ENCODE measurements at regions not wholly inside any gene's neighbourhood (a gene's known extent, or its start where the extent isn't known, plus 50 kb on each side); places are given as distances from the start of the nearest gene placed in this dataset.

- no peak for DNase-seq
- Histone ChIP-seq H3K79me2 (ENCODE audit: control insufficient read depth, insufficient read depth, low read length, poor library complexity) (no peaks in the 10 kb centered on the region), H3K9ac (ENCODE audit: low read length) (no peak overlapping the region), H3K4me3 (ENCODE audit: low read depth, low read length) (no peak overlapping the region), H3K4me1 (ENCODE audit: control insufficient read depth in 1 of 2, insufficient read depth in 2 of 2, low read length in 2 of 2) (peaks cover 0 to 3% of the 10 kb centered on the region in 2 experiments), H3K4ac (ENCODE audit: low read depth, low read length) (no peak overlapping the region), H4K8ac (ENCODE audit: low read depth, low read length) (no peak overlapping the region), H3K4me2 (ENCODE audit: low read length) (no peak overlapping the region), H2AFZ (ENCODE audit: insufficient read depth, low read length, poor library complexity) (no peak overlapping the region), H2BK12ac (ENCODE audit: low read length) (no peak overlapping the region), H3K9me3 (ENCODE audit: insufficient read depth, low read depth, low read length) (peaks cover 17% of the 10 kb centered on the region), H3K27me3 (ENCODE audit: insufficient read depth, low read length) (no peaks in the 10 kb centered on the region), H3K23ac (ENCODE audit: low read length) (no peak overlapping the region), H4K12ac (ENCODE audit: low read depth, low read length) (no peak overlapping the region), H3K79me1 (ENCODE audit: low read length) (no peaks in the 10 kb centered on the region), H4K91ac (ENCODE audit: low read depth, low read length) (no peak overlapping the region), H2BK120ac (ENCODE audit: insufficient read depth, low read length, poor library complexity) (no peak overlapping the region), H3K36me3 (ENCODE audit: control insufficient read depth in 1 of 2, insufficient read depth in 2 of 2, low read length in 2 of 2) (no peaks in the 10 kb centered on the region), H3K27ac (ENCODE audit: low read depth, low read length) (no peak overlapping the region), H2AK5ac (ENCODE audit: low read length) (no peak overlapping the region), H2BK5ac (ENCODE audit: low read depth, low read length, poor library complexity) (no peak overlapping the region), H3K18ac (ENCODE audit: low read length) (no peak overlapping the region), H3K14ac (ENCODE audit: low read length) (no peak overlapping the region)
- WGBS (ENCODE audit: extremely low coverage, insufficient coverage, insufficient read length): no CpG with 5 or more reads among the region's 6 CpGs
Measured at GRCh38 chr2:241935774-241936173, 66.2 kb downstream of the RTP5 start.

DNA sequence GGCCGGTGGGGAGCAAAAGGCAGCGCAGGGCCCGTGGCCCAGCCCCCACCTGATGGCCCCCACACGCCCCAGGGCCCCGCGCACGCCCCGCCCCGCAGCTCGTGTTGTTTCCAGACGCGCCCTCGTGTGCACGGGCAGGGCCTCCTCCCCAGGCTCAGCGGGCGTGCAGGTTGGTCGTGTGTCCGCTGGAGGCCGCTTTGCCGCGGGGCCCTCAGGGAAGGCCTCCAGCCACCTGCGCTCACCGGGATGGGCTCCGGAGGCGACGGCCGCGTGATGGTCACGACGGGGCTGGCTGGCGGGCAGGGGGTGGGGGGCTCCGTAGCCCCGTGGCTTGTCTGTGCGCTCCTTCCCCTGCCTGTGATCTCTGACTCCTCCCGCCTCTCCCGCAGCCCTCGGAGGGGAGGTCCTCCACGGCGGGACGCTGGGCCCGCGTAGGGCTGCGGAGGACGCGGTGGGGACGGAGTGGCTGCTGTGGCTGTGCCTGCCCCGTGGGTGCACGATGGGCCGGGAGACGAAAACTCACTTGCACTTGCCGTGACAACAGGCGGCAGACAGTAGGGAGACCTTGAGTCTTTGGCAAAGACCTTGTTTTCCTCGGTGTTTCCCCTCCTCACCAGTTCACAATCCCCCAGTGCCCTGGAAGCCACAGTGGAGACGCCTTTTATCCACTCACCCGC, 67.1 kb downstream of the RTP5 start:
- H3K27ac ChIP-seq (ENCODE audit: low read depth, low read length): no peak overlapping the region
- H3K18ac ChIP-seq (ENCODE audit: low read length): no peak overlapping the region
- no peaks in the 10 kb centered on the region for H3K79me2 ChIP-seq (ENCODE audit: control insufficient read depth, insufficient read depth, low read length, poor library complexity)
- H3K4me2 ChIP-seq (ENCODE audit: low read length): no peak overlapping the region
- DNase-seq: peak in 1 of 2 donors; percentile 27
- no peak overlapping the region for H2BK12ac ChIP-seq (ENCODE audit: low read length)
- H2BK5ac ChIP-seq (ENCODE audit: low read depth, low read length, poor library complexity): no peak overlapping the region
- no peak overlapping the region for H2BK120ac ChIP-seq (ENCODE audit: insufficient read depth, low read length, poor library complexity)
- peak overlapping the region; percentile 23 for H3K4me3 ChIP-seq (ENCODE audit: low read depth, low read length)
- H3K4ac ChIP-seq (ENCODE audit: low read depth, low read length): no peak overlapping the region
- H3K9me3 ChIP-seq (ENCODE audit: insufficient read depth, low read depth, low read length): peaks cover 17% of the 10 kb centered on the region
- no peak overlapping the region for H3K14ac ChIP-seq (ENCODE audit: low read length)
- H4K12ac ChIP-seq (ENCODE audit: low read depth, low read length): no peak overlapping the region
- no peak overlapping the region for H4K91ac ChIP-seq (ENCODE audit: low read depth, low read length)
- H3K4me1 ChIP-seq (ENCODE audit: control insufficient read depth in 1 of 2, insufficient read depth in 2 of 2, low read length in 2 of 2): peaks cover 0 to 3% of the 10 kb centered on the region in 2 experiments
- no CpG with 5 or more reads among the region's 55 CpGs for WGBS (ENCODE audit: extremely low coverage, insufficient coverage, insufficient read length)
- H4K8ac ChIP-seq (ENCODE audit: low read depth, low read length): no peak overlapping the region
- H3K23ac ChIP-seq (ENCODE audit: low read length): no peak overlapping the region
- no peak overlapping the region for H3K9ac ChIP-seq (ENCODE audit: low read length)
- no peak overlapping the region for H2AK5ac ChIP-seq (ENCODE audit: low read length)
- no peaks in the 10 kb centered on the region for H3K27me3 ChIP-seq (ENCODE audit: insufficient read depth, low read length)
- no peaks in the 10 kb centered on the region for H3K36me3 ChIP-seq (ENCODE audit: control insufficient read depth in 1 of 2, insufficient read depth in 2 of 2, low read length in 2 of 2)
- H2AFZ ChIP-seq (ENCODE audit: insufficient read depth, low read length, poor library complexity): no peak overlapping the region
- H3K79me1 ChIP-seq (ENCODE audit: low read length): no peaks in the 10 kb centered on the region

- H3K18ac ChIP-seq (ENCODE audit: low read length): no peak overlapping the region
- no peak overlapping the region for H2BK5ac ChIP-seq (ENCODE audit: low read depth, low read length, poor library complexity)
- H4K12ac ChIP-seq (ENCODE audit: low read depth, low read length): no peak overlapping the region
Measured at GRCh38 chr2:241937297-241937696, 67.8 kb downstream of the RTP5 start.

DNA sequence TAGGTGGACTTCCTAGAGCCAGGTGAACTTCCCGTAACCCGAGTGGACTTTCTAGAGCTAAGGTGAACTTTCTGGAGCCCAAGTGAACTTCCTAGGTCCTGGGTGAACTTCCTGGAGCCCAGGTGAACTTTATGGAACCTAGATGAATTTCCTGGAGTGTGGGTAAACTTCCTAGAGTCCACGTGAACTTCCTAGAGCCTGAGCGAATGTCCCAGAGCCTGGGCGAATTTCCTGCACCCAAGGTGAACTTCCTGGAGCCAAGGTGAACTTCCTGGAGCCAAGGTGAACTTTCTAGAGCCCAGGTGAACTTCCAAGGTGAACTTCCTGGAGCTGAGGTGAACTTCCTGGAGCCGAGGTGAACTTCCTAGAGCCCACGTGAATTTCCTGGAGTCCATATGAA, 70.0 kb downstream of the RTP5 start:
- H3K27me3 ChIP-seq (ENCODE audit: insufficient read depth, low read length): no peaks in the 10 kb centered on the region
- H3K9ac ChIP-seq (ENCODE audit: low read length): no peak overlapping the region
- no peak overlapping the region for H2BK12ac ChIP-seq (ENCODE audit: low read length)
- no peak overlapping the region for H3K18ac ChIP-seq (ENCODE audit: low read length)
- no peak for DNase-seq
- no peak overlapping the region for H3K4me2 ChIP-seq (ENCODE audit: low read length)
- H4K8ac ChIP-seq (ENCODE audit: low read depth, low read length): no peak overlapping the region
- no peak overlapping the region for H3K4ac ChIP-seq (ENCODE audit: low read depth, low read length)
- no peak overlapping the region for H3K4me3 ChIP-seq (ENCODE audit: low read depth, low read length)
- no peak overlapping the region for H4K12ac ChIP-seq (ENCODE audit: low read depth, low read length)
- no peaks in the 10 kb centered on the region for H3K36me3 ChIP-seq (ENCODE audit: control insufficient read depth in 1 of 2, insufficient read depth in 2 of 2, low read length in 2 of 2)
- H2BK120ac ChIP-seq (ENCODE audit: insufficient read depth, low read length, poor library complexity): no peak overlapping the region
- H3K4me1 ChIP-seq (ENCODE audit: control insufficient read depth in 1 of 2, insufficient read depth in 2 of 2, low read length in 2 of 2): no peaks in the 10 kb centered on the region
- no peak overlapping the region for H3K27ac ChIP-seq (ENCODE audit: low read depth, low read length)
- peaks cover 21% of the 10 kb centered on the region for H3K9me3 ChIP-seq (ENCODE audit: insufficient read depth, low read depth, low read length)
- H2AFZ ChIP-seq (ENCODE audit: insufficient read depth, low read length, poor library complexity): no peak overlapping the region
- H3K14ac ChIP-seq (ENCODE audit: low read length): no peak overlapping the region
- H3K79me1 ChIP-seq (ENCODE audit: low read length): no peaks in the 10 kb centered on the region
- H4K91ac ChIP-seq (ENCODE audit: low read depth, low read length): no peak overlapping the region
- H3K23ac ChIP-seq (ENCODE audit: low read length): no peak overlapping the region
- H2BK5ac ChIP-seq (ENCODE audit: low read depth, low read length, poor library complexity): no peak overlapping the region
- H3K79me2 ChIP-seq (ENCODE audit: control insufficient read depth, insufficient read depth, low read length, poor library complexity): no peaks in the 10 kb centered on the region
- WGBS (ENCODE audit: extremely low coverage, insufficient coverage, insufficient read length): no CpG with 5 or more reads among the region's 7 CpGs
- H2AK5ac ChIP-seq (ENCODE audit: low read length): no peak overlapping the region

More at GRCh38 chr2:241937297-241937696, 67.8 kb downstream of the RTP5 start:
- Histone ChIP-seq H3K23ac (ENCODE audit: low read length) (no peak overlapping the region), H2AFZ (ENCODE audit: insufficient read depth, low read length, poor library complexity) (no peak overlapping the region), H3K9me3 (ENCODE audit: insufficient read depth, low read depth, low read length) (peaks cover 17% of the 10 kb centered on the region), H3K36me3 (ENCODE audit: control insufficient read depth in 1 of 2, insufficient read depth in 2 of 2, low read length in 2 of 2) (no peaks in the 10 kb centered on the region), H2BK12ac (ENCODE audit: low read length) (no peak overlapping the region), H4K8ac (ENCODE audit: low read depth, low read length) (no peak overlapping the region), H3K9ac (ENCODE audit: low read length) (no peak overlapping the region), H3K79me2 (ENCODE audit: control insufficient read depth, insufficient read depth, low read length, poor library complexity) (no peaks in the 10 kb centered on the region), H4K91ac (ENCODE audit: low read depth, low read length) (no peak overlapping the region), H3K79me1 (ENCODE audit: low read length) (no peaks in the 10 kb centered on the region), H3K4me2 (ENCODE audit: low read length) (no peak overlapping the region), H3K4me1 (ENCODE audit: control insufficient read depth in 1 of 2, insufficient read depth in 2 of 2, low read length in 2 of 2) (peaks cover 0 to 3% of the 10 kb centered on the region in 2 experiments), H2AK5ac (ENCODE audit: low read length) (no peak overlapping the region), H3K27me3 (ENCODE audit: insufficient read depth, low read length) (no peaks in the 10 kb centered on the region), H3K4me3 (ENCODE audit: low read depth, low read length) (no peak overlapping the region), H3K27ac (ENCODE audit: low read depth, low read length) (no peak overlapping the region), H2BK120ac (ENCODE audit: insufficient read depth, low read length, poor library complexity) (no peak overlapping the region), H3K14ac (ENCODE audit: low read length) (no peak overlapping the region), H3K4ac (ENCODE audit: low read depth, low read length) (no peak overlapping the region)
- DNase-seq: no peak
- no CpG with 5 or more reads among the region's 15 CpGs for WGBS (ENCODE audit: extremely low coverage, insufficient coverage, insufficient read length)

Measured in trophoblast cell (in vitro differentiated cells and primary cell).